Activated naive CD4-positive, alpha-beta T cell treated with anti-CD3 and anti-CD28 coated beads, Interleukin-2, amount 50 U/mL, for 72 hours (primary cell): ENCODE measurements at regions not wholly inside any gene's neighbourhood (a gene's known extent, or its start where the extent isn't known, plus 50 kb on each side); places are given as distances from the start of the nearest gene placed in this dataset.

ENCODE experiments used
- ATAC-seq, 2 donors: fragments of 150-1000 bp; cut with Tn5 transposase; 2 replicates each; pipeline ENCODE4 v1.10.0; 2021; ENCODE audit warnings: mild to moderate bottlenecking in 2 of 2, moderate library complexity in 2 of 2
- DNase-seq, 2 donors: peaks; one replicate each; pipeline ENCODE4 v3.0.0; 2021 to 2022; ENCODE audit warnings: low spot score in 2 of 2
- H3K27ac Mint-ChIP-seq, 2 donors: one replicate each; pipeline ENCODE4 v1.8.0; 2022; ENCODE audit warnings: mild to moderate bottlenecking in 2 of 2, mixed read lengths in 2 of 2
- H3K36me3 Mint-ChIP-seq, 2 donors: one replicate each; pipeline ENCODE4 v1.8.0; 2022; ENCODE audit warnings: mixed read lengths in 2 of 2
- H3K9me3 Mint-ChIP-seq, 2 donors: one replicate each; pipeline ENCODE4 v1.8.0; 2022; ENCODE audit warnings: mixed read lengths in 2 of 2

- DNase-seq: no peak
- ATAC-seq: no peak
- H3K27ac Mint-ChIP-seq: no peak overlapping the region
- H3K9me3 Mint-ChIP-seq: peaks cover 0 to 8% of the 10 kb centered on the region in 2 donors
- H3K36me3 Mint-ChIP-seq: peaks cover 0 to 8% of the 10 kb centered on the region in 2 donors
Measured at GRCh38 chr17:63376949-63377348, 69.2 kb downstream of the CYB561 start.

- peaks cover 0 to 8% of the 10 kb centered on the region in 2 donors for H3K9me3 Mint-ChIP-seq
- H3K27ac Mint-ChIP-seq: no peak overlapping the region
- H3K36me3 Mint-ChIP-seq: peaks cover 0 to 8% of the 10 kb centered on the region in 2 donors
- DNase-seq (no peak), ATAC-seq (no peak)
Measured at GRCh38 chr17:63378411-63379375, 67.4 kb downstream of the CYB561 start.

- ATAC-seq (no peak), DNase-seq (no peak)
- peaks cover 0 to 8% of the 10 kb centered on the region in 2 donors for H3K9me3 Mint-ChIP-seq
- H3K36me3 Mint-ChIP-seq: peaks cover 0 to 8% of the 10 kb centered on the region in 2 donors
- no peak overlapping the region for H3K27ac Mint-ChIP-seq
Measured at GRCh38 chr17:63379636-63380035, 66.5 kb downstream of the CYB561 start.

GRCh38 chr17:63381101-63381729 lies 64.9 kb downstream of the CYB561 start:
- peaks cover 0 to 8% of the 10 kb centered on the region in 2 donors for H3K9me3 Mint-ChIP-seq
- no peak for DNase-seq
- ATAC-seq: no peak
- no peak overlapping the region for H3K27ac Mint-ChIP-seq
- H3K36me3 Mint-ChIP-seq: peaks cover 0 to 8% of the 10 kb centered on the region in 2 donors

GRCh38 chr17:63382136-63382535 lies 64.0 kb downstream of the CYB561 start:
- Mint-ChIP-seq H3K27ac (no peak overlapping the region), H3K9me3 (peaks cover 0 to 8% of the 10 kb centered on the region in 2 donors), H3K36me3 (peaks cover 0 to 8% of the 10 kb centered on the region in 2 donors)
- no peak for DNase-seq
- ATAC-seq: no peak
